Medulla oblongata (tissue), 1 donor: ENCODE measurements at regions not wholly inside any gene's neighbourhood (a gene's known extent, or its start where the extent isn't known, plus 50 kb on each side); places are given as distances from the start of the nearest gene placed in this dataset.

Experiments
- DNase-seq: peaks from one replicate; pipeline ENCODE4 v3.0.0-alpha.2; 2015; ENCODE audit errors: extremely low spot score

DNA sequence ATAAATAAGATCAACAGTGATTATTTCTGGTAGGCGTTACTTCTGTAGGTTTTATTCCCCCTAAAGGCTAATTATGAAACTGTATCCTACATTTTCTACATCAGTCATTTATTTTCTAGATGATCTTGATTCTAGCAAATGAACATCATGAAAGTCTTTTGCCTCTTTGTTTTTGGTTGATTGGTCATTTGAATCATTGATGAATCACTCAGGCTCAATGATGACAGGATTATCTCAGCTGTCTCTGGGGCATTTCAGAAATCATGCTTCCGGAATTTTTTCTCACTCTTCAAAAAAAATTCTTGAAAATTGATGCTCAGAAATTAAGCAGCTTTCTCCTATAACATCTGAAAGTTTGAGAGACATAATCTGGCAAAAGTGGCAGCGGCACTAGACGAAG is 298.9 kb upstream of the TCF4 start:
- no peak for DNase-seq

DNA sequence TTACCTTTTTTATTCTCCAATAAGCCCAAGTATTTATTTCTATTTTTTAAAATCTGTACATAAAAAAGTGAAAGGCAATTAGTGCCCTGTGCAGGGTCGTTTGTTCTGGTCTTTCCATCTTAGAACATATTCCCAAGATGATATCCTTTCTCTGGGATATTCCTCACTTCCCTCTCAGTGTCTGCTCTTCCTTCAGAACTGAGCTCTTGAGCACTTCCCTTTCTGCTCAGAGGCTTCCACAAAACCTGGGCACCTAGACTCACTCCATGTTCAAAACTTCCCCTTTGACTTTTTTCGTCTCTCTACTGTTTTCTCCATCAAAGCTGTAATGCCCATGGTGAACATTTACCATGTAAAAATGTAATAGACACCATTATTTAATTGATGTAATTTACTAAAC is 296.5 kb upstream of the TCF4 start:
- no peak for DNase-seq

DNA sequence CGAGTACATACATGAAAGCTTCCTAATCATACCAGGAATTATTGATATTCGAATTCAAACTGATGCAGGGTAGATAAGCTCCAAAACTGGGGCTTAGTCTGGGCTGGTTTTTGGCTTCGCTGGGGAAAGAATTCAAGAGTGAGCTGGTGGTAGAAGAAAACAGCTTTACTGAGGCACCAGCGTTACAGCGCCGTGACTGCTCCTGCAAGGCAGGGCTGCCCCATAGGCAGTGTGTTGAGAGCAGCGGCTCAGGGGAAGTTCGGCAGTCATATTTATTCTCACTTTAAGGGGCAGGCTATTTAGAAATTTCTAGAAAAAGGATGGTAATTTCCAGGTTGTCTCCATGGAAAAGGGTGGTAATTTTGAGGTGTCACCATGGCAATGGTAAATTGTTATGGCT is 292.6 kb upstream of the TCF4 start:
- no peak for DNase-seq

DNA sequence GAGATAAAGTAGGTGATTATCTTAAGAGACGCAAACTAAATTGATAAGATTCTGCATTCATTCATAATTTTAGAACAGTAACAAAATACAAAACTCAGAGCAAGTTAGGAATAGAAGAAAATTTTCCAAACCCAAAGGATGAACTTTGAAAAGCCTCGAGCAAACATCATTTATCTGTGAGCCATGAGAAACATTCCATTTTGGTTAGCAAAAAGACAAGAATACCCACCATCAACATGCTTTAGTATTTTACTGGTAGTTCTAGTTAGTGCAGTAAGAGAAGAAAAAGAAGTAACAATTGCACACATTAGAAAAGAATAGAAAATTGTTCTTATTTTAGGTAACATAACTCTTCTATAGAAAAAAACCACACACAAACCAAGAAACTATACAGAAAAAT is 291.3 kb upstream of the TCF4 start:
- DNase-seq: no peak

DNA sequence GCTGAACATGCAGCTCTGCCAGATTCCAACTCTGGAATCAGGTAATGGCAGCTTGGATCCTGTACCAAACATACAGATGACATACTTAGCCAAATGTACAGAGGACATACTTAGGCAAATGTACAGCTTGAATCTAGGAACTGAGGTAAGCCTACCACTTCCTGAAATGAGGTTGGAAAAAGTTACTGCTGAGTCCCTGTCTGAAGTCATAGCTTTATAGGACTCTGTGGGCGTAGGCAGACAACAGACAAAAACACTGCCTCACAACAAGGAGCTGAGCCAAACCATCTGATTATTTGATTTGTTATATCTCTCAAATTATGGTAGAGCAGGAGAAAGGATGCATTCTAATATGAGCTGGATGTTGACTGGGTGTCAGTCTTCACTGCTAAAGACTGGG is 290.2 kb upstream of the TCF4 start:
- DNase-seq: no peak

DNA sequence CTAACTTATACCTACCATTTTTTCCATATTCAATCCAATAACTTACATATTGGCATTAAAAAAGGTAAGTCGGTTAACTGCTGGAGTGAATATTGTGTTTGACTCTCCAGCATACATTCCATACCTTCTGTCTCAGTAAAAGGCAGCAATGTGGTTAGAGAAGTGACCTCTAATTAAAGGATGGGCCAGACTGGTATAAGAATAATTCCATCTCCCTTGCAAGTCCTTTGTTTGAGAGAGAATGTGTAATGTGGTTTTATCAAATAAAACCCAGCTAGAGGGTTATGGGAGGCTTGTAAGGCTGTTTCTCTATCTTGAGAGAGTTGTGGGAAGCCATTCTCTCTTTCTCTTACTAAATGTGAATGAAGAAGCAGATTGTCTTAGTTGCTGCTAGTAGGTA is 289.3 kb upstream of the TCF4 start:
- DNase-seq: no peak

DNA sequence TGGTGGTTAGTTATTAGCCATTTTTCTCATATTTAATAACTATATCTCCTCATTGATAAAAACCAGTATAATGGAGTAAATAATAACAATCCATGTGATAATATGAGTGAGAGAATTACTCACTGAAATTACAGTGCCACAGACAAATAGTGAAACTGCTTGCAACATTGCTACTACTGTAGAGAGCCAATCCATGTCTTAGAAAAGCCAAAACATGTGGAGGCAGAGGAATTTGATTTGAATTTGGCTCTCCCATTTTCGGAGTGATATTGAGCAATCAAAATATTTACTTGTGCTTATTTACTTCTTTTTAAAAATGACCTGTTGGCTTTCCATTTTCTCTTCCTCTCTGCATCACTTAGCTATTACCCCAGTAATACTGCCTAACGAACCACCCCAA is 288.3 kb upstream of the TCF4 start:
- DNase-seq: no peak

DNA sequence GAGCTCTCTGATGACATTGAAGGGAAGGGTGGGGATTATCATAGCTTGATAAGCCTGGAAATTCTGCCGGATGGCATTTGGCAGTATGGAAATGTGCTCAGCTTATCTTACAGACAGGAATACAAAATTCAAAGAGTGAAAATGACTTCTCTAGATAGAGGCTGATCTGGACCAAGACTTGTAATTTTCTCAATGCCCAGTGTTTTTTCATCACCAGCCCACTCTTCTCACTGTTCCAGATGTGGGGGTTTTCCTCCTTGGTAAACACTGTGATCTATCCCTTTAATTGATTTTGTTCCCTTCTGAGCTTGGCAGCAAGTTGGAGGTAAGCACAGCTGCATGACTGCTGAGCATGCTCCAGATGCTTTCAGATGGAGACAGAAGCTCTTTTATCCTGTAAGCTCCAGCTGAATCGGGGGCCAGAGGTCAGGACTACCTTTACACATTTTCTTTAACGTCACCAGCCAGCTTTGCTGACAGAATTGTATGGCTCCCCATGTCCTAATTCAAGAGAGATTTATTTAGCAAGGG is 287.4 kb upstream of the TCF4 start:
- DNase-seq: peak; percentile 54

DNA sequence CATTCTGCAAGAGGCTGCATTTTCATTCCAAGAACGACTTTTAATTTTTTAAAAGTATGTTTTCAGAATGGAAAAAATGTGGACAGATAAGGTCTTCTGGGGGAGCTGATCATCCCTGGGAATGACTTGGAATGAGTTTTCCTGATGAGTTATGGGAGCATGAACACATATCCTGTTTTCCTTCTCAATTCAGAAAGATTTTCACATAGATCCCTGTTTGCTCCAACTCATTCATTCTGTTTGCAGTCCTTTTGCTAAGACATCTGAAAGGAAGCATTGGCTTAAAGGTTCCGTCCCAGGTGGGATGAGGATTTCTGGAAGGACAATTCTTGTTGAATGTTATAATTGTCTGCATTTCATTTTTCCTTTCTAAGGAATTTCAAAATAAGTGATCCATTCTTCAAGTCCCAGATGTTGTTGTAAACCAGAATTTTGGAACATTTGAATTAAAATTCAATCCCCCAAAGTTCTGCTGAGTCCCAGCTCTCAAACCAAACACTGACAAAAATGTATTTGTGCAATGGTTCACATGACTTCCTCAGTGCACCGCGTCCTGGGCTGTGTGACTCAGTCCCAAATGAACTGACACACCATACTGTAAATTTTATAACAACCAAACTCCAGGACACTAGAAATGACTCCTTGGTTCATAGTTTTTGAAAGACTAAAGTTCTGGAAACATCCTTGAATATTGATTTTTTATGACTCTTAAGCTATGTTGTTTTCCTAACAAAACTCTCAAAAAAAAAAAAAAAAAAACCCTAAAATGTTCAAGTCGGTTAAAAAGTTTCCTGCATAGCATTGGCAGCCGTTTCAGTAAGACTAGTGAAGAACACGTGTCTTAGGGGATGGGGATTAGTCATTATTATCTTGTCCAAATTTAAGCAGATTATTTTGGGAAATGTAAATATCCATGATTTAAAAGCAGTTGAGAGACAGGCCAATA is 281.8 kb upstream of the TCF4 start:
- no peak for DNase-seq

DNA sequence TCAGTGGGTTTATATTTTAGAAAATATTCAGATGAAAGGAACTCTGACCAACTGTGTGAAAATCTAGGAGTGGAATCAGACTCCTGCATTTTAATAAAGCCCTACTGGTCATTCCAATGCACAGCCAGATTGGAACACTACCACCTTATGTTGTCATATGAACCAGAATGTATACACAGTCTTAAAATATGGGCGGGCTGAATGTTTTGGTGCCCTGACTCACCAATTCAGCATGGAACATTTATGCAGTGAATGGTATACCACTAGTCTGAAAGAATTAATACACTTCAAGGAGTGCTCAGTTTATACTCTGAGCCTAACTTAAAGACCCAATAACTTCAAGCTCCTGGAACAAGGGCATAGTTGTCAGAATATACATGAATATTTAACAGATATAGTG is 280.9 kb upstream of the TCF4 start:
- no peak for DNase-seq

DNA sequence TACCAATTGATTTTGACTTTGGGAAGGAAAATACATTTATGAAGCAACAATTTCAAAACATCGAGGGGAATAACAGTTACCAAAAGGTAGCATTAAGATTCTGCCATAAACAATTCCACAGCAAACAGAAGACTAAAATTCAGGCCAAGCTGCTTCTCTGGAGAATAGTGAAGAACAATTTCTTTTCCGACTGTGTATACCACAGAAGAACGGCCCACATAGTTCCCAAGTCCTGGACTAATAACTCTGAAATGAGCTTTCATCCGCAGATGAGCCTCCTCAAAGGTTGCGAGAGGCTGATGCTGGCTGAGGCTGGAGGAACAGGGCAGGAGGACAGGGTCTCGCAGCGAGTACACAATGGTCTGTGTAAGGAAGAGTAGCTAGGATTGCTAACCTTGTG is 278.9 kb upstream of the TCF4 start:
- DNase-seq: no peak

DNA sequence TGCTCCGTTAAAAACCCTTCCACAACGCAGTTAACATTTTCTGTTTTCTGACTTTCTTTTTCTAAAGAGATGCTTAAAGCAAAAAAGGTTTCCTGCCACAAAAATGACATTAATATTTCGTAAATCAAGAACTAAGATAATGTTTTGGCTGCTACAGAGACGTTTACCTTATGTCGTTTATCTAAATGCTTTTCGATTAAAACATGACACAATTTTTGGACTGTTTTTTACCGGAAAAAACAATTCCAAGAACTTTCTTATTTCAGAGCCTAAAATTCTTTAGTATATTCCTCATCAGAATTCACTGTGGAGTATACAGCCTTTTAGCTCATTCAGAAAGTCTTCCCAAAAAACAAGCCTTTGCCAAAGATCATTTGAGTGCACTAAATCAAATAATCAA is 278.0 kb upstream of the TCF4 start:
- DNase-seq: no peak

DNA sequence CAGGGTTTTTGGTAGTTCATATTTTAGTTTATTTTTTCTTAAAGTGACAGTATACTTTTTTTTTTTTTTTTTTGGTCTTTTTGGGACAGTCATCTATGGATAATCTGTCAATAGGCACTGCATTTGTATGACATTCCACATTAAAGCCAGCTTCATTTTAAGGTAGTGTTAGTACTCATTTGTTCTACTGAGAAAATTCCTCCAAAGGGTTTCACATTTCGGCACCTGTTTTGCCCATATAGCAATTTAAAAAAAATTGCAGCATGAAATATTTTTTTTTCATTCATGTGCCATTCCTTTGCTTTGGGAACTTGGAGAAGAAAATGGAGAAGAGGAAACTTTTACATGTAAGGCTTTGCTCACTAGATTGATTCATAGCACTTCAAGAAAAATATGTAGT is 276.3 kb upstream of the TCF4 start:
- DNase-seq: no peak

DNA sequence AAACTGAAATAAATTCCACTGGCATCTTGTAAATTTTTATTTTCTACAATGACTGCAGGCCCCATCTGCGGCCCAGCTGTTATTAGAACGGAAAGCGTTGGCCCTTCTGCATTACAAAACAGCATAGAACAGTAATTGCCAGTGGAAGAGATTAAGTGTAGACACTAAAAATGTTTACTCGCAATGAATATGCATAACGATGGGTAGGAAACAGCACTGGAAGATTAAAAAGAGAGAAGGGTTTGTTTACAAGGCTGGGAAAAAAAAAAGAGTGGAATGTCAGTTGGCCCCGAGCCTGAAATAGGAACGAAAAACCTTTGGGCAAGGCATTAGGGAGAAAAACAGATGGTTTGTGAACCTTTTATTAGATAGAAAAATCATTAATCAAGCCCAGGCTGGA is 275.9 kb upstream of the TCF4 start:
- no peak for DNase-seq

DNA sequence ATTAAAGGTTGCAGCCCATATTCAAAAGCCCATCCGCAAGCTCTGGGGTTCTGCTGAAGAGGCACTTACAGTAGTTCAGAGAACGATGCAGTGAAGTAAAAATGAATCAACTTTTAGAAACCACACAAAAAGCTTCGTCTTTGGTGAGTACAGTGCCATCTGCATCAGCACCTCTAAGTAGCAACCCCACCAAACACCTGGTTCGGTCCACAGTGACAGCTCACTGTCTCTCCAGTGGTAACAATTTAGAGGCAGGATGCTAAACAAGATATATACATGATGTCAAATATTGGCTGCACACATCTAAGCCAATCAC is 275.4 kb upstream of the TCF4 start:
- DNase-seq: no peak

DNA sequence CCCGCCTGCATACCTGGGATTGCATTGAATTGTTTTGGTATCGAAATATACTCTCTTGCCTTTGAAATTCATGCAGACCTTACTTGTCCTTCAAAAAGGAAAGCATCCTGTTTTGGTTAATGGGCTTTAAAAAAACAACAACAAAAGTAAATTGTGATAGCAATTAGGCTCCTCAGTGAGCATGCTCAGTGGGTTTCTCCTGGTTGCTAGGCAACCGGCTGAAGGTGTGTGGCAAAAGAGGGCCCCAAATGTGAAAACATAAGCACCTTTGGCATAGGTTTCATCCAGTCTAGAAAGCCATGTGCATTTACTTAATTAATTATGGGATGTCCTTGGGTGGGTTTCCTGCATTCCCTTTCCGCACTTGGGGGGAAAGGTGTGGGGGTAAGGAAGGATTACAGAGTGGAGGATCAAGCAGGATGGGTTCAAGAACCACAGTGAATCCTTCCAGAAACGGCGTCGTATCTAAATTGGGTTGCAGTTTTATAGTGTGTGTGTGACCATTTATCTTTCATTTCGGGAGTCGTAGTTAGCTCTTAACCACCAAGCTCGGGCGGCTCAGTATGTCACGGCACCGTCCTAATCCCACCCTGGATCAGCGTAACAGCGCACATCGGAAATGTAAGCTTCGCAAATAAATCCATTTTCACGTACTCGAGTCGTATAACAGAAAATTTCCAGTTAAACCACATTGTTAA is 274.9 kb upstream of the TCF4 start:
- no peak for DNase-seq

DNA sequence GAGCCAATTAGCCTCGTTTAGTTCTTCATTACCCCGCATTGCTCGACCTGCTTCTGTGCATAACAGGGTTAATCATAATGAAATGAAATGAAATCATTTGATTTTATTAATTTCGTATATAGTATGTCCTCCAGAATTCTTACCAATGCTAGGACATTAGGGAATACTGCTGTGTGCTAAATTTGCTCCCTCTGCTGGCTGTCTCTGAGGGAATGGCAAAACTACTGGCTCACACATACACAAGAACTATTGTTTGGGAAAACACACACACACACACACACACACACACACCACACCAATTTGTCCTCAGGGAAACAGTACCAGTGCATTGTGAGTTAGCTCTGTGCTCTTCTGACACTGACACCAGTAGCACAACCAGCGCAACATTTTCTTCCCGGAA is 273.3 kb upstream of the TCF4 start:
- DNase-seq: peak; percentile 85

DNA sequence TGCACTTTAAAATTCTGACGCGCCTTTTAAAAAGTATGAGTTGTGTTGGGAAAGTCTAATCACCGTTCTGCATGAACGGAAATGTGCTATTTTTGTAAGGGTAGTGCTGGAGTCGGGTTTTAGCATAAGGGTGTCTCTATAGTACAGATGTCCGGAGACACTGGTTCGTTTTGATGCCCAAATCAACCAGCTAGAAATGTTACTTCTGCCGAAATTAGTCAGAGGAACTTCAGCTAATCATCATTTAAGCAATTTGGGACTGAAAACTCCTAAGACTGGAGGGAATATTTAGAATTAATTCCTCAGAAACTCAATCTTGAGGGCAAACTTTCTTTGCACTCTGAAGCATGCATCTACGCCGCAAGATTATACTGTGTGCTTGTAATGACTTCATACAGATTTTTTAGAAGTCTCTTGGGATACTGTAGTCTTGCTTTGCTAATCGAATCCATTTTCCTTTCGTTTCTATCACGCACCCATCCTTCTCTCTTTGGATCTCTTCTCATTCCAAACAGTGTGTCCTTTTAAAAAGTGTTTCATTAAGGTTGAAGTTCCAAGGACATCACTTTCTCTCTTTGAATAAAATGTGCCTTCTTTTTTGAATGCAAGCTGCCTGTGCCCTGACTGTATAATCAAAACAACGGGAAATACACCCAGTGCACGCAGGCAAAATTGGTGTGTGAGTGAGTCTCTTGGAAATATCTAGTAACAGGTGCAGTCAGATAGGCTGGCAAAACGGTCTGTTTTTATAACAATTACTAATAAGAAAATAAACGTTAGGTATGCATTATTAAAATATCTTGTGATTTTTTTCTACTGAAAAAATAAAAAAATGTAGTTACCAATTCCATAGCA is 270.9 kb upstream of the TCF4 start:
- peak; percentile 54 for DNase-seq

DNA sequence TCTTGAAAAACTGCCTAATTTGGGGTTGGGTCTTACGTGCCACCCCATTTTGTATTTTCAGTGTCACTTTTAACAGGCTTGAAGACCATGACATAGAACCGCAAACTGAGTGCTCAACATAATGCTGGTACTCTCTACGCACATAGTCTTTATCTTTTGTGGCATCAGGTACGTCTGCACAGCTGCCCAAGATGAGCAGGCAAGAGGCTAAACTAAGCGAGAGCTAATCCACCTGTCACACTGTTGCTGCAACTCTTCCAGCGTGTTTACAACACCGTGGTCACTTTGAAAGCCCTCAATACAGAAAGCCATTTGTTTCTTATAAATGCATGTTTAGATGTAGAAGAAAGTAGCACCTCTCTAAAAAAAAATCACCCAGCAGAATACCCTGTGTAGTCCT is 270.0 kb upstream of the TCF4 start:
- no peak for DNase-seq

DNA sequence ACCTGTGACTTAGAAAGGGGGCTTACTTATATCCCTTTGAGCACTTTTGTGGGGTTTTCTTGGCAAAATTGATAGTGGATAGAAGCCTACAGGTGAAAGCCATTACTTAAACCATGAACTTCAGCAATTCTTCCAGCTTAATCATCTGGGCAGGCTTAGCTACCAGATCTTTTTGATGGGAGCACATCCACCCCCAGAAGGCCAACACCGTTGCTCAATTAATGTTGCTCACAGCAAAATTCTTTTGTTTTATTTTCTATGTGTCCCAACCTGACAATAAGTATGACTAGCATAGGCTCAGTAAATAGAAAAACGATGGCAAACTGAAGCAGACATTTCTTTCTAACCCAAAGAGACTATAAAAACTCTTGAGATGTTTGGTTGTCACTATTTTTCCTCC is 269.4 kb upstream of the TCF4 start:
- no peak for DNase-seq

DNA sequence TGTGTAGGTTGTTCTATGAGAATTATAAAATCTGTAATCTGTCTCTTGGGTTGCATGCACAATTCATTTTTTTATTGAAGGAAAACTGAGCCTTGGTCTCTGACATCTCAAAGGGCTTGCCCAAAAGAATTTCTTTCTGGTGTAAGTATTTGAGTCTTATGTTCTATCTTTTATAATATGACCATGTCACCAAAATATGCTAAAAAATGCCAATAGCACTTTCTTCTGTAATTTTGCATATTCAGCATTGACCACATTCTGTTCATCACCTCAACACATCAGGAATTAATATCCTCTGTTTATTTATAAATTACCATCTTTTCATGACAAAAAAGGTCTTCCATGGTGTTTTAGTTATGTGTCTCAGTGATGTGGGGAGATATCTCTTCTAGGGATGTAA is 268.7 kb upstream of the TCF4 start:
- no peak for DNase-seq

DNA sequence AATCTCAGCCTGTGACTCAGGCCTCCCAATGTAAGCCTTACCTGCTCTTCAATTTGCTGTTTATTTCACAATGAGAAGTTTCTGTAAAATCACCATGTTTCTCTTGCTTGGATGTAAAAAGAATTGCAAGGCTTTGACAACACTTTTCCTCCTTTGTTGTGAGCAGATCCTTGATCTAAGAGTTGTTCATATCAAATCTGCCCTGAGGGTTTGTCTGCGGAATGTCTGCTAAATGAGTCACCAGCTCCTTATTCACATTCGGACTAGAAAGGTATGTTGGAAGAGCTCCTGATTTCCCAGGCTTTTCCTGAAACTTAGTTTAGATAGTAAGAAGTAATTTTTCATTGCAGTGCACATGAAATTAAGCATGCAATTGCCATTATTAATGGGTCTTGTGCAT is 268.2 kb upstream of the TCF4 start:
- no peak for DNase-seq
